Muscle layer of colon (tissue), 2 donors: ENCODE measurements at regions not wholly inside any gene's neighbourhood (a gene's known extent, or its start where the extent isn't known, plus 50 kb on each side); places are given as distances from the start of the nearest gene placed in this dataset.

Experiments
- H3K27ac ChIP-seq: one replicate; pipeline ENCODE4 v1.7.0; 2013; ENCODE audit warnings: low read depth, mild to moderate bottlenecking, low read length, moderate library complexity
- H3K27me3 ChIP-seq, 2 donors: one replicate each; pipeline ENCODE4 v1.7.0; 2013; ENCODE audit warnings: low read length in 2 of 2, mild to moderate bottlenecking in 2 of 2; ENCODE audit not compliant: insufficient read depth in 2 of 2, control insufficient read depth in 1 of 2
- H3K36me3 ChIP-seq: one replicate; pipeline ENCODE4 v1.7.0; 2013; ENCODE audit warnings: mild to moderate bottlenecking, low read length; ENCODE audit not compliant: insufficient read depth
- H3K4me1 ChIP-seq: one replicate; pipeline ENCODE4 v1.7.0; 2013; ENCODE audit warnings: mild to moderate bottlenecking, low read length; ENCODE audit not compliant: insufficient read depth
- H3K4me3 ChIP-seq, 2 donors: one replicate each; pipeline ENCODE4 v1.7.0; 2013; ENCODE audit warnings: low read length in 2 of 2, low read depth in 1 of 2, mild to moderate bottlenecking in 1 of 2, moderate library complexity in 1 of 2
- H3K9ac ChIP-seq: one replicate; pipeline ENCODE4 v1.7.0; 2013; ENCODE audit warnings: low read length
- H3K9me3 ChIP-seq: one replicate; pipeline ENCODE4 v1.7.0; 2013; ENCODE audit warnings: mild to moderate bottlenecking, low read length
- donor health status: abdominal sarcoma.
- donor health status: Adenocarcinoma of cecum.

DNA sequence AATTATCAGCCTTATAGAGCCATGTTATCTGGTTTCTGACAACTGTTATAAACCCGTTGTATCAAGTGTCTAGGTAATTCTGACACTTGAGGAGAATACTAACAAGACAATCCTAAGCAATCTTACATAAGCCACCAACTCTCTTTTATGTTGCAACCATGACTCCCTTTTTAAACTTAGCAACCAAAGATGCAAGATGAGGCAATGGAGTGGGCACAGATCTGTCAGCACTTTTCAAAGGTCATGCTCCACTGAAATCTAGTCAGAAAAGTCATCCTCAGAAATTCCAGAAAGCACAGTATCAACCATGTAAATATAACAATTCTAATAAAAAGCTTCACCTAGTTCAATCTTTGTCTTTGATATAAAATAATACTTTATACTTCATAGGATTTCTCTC lies 77.0 kb upstream of the SEMA3A start:
- H3K27me3 ChIP-seq: no peaks in the 10 kb centered on the region
- peaks cover 9% of the 10 kb centered on the region for H3K4me1 ChIP-seq
- H3K27ac ChIP-seq: no peak overlapping the region
- no peak overlapping the region for H3K9ac ChIP-seq
- H3K4me3 ChIP-seq: no peak overlapping the region
- H3K36me3 ChIP-seq: no peaks in the 10 kb centered on the region
- no peaks in the 10 kb centered on the region for H3K9me3 ChIP-seq

DNA sequence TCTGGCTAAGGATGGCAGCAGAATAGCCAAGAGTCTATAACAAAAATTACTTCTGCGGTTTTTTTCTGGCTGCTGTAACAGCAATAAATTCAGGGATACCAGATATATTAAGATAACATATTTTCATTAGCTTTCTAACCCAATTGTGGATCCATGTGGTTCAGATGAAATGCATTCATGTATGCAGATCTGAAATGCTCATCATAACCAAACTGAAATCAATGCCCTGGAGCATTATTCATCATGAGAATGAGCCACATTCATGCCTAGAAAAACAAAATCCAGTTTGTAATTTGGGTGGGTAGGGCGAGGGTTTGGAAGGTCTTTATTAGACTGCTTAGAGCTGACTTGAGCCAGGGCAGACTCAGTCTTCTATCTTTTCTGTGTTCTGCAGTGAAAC lies 69.8 kb upstream of the SEMA3A start:
- peaks cover 16% of the 10 kb centered on the region for H3K4me1 ChIP-seq
- no peaks in the 10 kb centered on the region for H3K9me3 ChIP-seq
- H3K27ac ChIP-seq: no peak overlapping the region
- H3K27me3 ChIP-seq: no peaks in the 10 kb centered on the region
- H3K36me3 ChIP-seq: no peaks in the 10 kb centered on the region
- H3K4me3 ChIP-seq: no peak overlapping the region
- H3K9ac ChIP-seq: no peak overlapping the region

DNA sequence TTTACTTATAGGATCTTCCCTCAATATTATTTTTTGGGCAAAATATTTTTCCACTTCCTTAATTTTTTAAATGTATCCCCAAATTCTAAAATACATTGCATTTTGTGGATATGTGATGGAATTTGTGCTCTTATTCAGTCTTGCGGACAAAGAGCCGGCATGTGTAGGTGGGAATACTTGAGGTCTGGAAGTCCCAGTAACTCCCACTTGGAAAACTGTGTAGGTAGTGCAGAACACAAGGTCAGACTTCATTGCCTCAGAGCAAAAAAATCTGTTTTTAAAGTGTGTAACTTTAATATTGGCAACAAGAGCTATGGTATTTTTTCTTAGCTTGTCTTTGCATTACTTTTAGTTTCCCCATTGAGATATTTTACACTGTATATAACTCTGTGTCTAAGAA lies 68.5 kb upstream of the SEMA3A start:
- no peaks in the 10 kb centered on the region for H3K9me3 ChIP-seq
- H3K4me1 ChIP-seq: peaks cover 16% of the 10 kb centered on the region

DNA sequence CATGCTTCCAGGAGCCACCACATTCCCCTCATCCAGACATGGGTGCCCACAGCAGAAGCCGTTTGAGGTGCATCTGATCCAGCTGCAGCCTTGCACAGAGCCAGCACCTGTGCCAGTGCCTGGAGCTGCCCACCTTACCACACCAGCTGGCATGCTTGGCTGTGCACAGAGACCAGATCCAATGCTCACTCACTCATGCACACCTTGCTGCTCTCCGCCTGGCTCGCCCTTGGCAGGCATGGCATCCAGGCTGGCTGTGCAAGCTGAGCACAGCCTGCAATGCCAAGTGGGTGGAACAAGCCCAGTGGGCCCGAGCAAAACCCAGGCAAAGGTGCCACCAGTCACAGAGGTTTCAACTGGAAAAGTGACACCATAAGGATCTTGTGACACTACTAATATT lies 66.9 kb upstream of the SEMA3A start:
- Histone ChIP-seq H3K27me3 (no peaks in the 10 kb centered on the region), H3K27ac (no peak overlapping the region), H3K4me3 (no peak overlapping the region), H3K4me1 (peaks cover 27% of the 10 kb centered on the region), H3K9ac (no peak overlapping the region), H3K36me3 (no peaks in the 10 kb centered on the region), H3K9me3 (no peaks in the 10 kb centered on the region)

More for the DNA sequence above, 68.5 kb upstream of the SEMA3A start:
- Histone ChIP-seq H3K9ac (no peak overlapping the region), H3K4me3 (no peak overlapping the region), H3K27me3 (no peaks in the 10 kb centered on the region), H3K27ac (no peak overlapping the region), H3K36me3 (no peaks in the 10 kb centered on the region)

DNA sequence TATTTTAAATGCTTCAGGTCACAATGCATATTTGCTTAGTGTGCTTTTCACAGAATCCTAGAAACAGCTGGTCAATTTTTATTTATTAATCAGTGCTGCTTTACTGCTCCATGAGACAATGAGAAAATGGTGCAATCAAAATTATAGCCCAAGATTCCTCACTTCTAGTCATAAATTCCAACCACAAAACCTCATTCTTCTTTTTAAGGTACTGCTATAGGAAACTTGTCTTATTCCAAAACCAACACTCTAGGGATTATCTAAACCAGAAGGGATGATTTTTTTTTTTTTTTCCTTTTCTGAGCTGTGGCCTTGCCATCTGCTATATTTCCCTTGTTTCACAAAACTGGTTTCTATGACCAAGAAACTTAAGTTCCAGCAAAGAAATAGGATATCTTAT lies 64.0 kb upstream of the SEMA3A start:
- H3K36me3 ChIP-seq: no peaks in the 10 kb centered on the region
- H3K4me1 ChIP-seq: peaks cover 19% of the 10 kb centered on the region
- no peaks in the 10 kb centered on the region for H3K27me3 ChIP-seq
- no peaks in the 10 kb centered on the region for H3K9me3 ChIP-seq
- no peak overlapping the region for H3K27ac ChIP-seq
- no peak overlapping the region for H3K4me3 ChIP-seq
- H3K9ac ChIP-seq: no peak overlapping the region

DNA sequence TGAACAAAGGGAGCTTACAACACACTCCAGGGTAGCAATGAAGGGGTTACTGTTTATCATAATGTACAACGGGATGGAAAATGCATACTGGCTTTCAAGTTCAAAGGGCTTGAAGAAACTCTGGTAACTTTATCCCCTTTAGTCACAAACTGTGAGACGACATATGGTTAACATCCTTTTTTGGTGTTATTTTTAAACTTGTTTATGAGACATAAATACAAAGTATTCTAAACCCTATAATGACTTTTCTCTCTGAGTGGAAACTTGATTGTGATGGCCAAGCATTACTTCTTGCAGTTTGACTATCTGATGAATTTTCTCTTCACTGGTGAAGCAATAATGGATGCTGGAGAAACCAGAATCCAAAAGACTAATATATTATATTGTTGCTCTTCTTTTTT lies 62.0 kb upstream of the SEMA3A start:
- Histone ChIP-seq H3K4me3 (no peak overlapping the region), H3K9me3 (no peaks in the 10 kb centered on the region), H3K9ac (no peak overlapping the region), H3K27ac (no peak overlapping the region), H3K4me1 (peaks cover 12% of the 10 kb centered on the region), H3K27me3 (no peaks in the 10 kb centered on the region), H3K36me3 (no peaks in the 10 kb centered on the region)

DNA sequence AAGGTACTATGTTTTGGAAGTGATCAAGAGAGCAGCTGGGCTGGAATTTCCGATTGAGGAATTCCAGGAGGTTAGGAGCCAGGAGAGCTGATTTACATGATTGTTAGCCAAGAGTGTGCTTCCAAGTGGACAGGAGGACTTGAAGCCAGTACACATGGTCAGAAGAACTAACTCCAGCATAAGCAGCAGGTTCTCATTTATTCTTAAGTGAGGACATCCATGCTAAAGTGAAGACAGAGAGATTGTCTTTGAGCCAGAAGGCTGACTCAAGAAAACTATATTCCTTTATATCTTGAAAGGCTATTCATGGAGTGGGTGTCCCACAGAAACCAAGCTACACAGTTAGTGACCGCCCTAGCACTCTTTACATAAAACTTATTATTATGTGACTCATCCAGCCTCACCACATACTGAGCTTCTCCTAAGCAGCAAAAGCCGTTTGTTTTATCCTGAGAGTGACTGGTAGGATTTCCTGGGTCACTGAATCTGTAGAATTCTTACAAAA lies 56.7 kb upstream of the SEMA3A start:
- peaks cover 6% of the 10 kb centered on the region for H3K4me1 ChIP-seq
- H3K9ac ChIP-seq: no peak overlapping the region
- no peak overlapping the region for H3K27ac ChIP-seq
- H3K9me3 ChIP-seq: no peaks in the 10 kb centered on the region
- no peaks in the 10 kb centered on the region for H3K27me3 ChIP-seq
- no peak overlapping the region for H3K4me3 ChIP-seq
- no peaks in the 10 kb centered on the region for H3K36me3 ChIP-seq

DNA sequence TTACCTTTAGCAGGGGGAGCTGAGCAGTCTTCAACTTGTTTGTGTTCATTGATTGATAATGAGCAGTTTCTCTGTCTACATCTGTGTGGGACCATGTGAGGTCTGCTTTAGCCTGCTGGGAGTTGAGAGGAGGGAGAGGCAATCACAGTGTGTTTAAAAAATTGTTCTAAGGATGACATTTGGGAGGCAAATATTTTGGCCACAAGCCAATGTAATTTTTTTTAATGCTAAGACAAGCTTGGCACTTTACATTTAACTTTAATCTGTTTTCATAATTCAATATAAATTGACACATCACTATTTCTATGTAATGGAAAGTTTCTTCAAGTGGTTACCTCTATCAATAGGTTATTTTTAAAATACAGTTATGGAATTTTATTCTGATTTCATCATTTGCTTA lies 55.9 kb upstream of the SEMA3A start:
- H3K9me3 ChIP-seq: no peaks in the 10 kb centered on the region
- H3K27me3 ChIP-seq: no peaks in the 10 kb centered on the region

DNA sequence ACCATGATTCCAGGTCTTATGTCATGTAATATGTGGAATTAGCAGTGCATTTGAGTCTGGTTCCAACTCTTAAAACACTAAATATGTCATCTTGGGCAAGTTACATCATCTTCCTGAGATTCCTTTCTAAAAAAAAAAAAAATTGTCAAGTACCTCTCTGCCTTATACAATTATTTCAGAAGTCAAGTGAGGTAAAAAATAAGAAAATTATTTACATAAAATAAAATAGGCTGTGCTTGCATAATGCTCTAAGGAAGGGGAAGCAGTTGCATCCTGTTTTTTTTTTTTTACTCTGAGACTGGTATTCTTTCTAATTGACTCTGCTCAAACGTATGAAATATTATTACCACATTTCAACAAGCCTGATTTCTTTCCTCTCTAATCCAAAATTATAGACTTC lies 55.1 kb upstream of the SEMA3A start:
- H3K27ac ChIP-seq: no peak overlapping the region
- no peaks in the 10 kb centered on the region for H3K27me3 ChIP-seq
- H3K9ac ChIP-seq: no peak overlapping the region

More for the DNA sequence above, 55.9 kb upstream of the SEMA3A start:
- Histone ChIP-seq H3K27ac (no peak overlapping the region), H3K4me1 (peaks cover 6% of the 10 kb centered on the region), H3K9ac (no peak overlapping the region), H3K36me3 (no peaks in the 10 kb centered on the region), H3K4me3 (no peak overlapping the region)

DNA sequence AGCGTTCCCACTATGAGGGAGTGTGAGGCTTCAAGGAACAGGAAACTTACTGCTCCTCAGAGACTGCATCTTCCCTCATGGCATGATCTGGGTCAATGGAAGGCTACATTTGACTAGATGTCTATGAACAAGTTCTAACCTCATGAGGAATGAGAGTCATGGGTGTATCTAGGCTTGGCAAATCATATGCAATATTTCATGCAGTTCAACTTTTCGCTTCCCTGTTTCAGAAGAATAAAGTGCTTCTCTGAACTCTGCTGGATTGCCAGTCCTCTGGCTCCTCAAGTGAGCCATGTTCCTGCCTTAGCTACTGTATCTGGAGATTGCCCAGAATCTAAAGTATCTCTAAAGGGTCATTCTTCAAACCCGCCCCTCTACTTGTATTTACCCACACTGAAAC lies 54.3 kb upstream of the SEMA3A start:
- Histone ChIP-seq H3K9me3 (no peaks in the 10 kb centered on the region), H3K9ac (no peak overlapping the region), H3K27ac (no peak overlapping the region)

More for the DNA sequence above, 55.1 kb upstream of the SEMA3A start:
- H3K9me3 ChIP-seq: no peaks in the 10 kb centered on the region
- H3K4me1 ChIP-seq: peaks cover 6% of the 10 kb centered on the region
- H3K36me3 ChIP-seq: no peaks in the 10 kb centered on the region
- H3K4me3 ChIP-seq: no peak overlapping the region

DNA sequence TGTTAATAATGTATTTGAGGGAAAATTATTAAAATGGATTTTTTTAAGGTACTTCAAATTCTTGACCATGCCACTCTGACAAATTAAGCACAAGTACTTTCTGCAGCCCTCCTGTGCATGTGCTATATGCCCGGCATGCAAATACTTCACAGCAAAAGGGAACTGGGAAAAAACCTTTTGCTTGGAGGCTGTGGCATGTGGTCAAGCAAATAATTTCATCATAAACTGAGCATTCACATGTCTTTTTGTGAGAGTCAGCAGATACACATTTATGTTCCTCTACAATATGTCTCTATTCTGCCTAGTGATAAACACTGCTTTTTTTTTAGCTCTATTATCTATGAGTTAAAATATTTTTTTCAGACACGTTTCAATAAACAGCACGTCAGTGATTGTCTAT lies 53.7 kb upstream of the SEMA3A start:
- Histone ChIP-seq H3K9ac (no peak overlapping the region), H3K27ac (no peak overlapping the region), H3K27me3 (no peaks in the 10 kb centered on the region), H3K36me3 (no peaks in the 10 kb centered on the region), H3K4me1 (peaks cover 6% of the 10 kb centered on the region), H3K9me3 (no peaks in the 10 kb centered on the region), H3K4me3 (no peak overlapping the region)

More for the DNA sequence above, 54.3 kb upstream of the SEMA3A start:
- peaks cover 6% of the 10 kb centered on the region for H3K4me1 ChIP-seq
- no peak overlapping the region for H3K4me3 ChIP-seq
- no peaks in the 10 kb centered on the region for H3K36me3 ChIP-seq
- H3K27me3 ChIP-seq: no peaks in the 10 kb centered on the region

DNA sequence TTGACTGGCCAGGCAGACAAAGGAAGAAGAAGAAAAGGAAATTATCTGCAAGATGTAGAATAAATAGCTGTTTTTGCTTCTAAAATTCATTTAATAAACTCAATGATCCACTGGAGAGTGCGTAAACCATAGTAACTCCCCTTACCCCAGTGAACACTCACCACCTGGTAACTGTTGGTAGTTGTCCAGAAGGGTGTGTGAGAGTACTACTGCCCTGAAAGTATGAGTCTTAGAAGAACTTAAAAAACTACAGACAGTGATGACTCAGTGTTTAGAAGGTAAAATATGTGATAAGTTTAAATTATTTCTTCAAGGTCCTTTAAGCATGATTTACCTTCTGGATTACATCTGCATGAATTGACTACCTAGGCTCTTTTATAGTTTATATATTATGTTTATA lies 53.0 kb upstream of the SEMA3A start:
- Histone ChIP-seq H3K4me1 (peaks cover 6% of the 10 kb centered on the region), H3K4me3 (no peak overlapping the region), H3K27me3 (no peaks in the 10 kb centered on the region), H3K27ac (no peak overlapping the region), H3K36me3 (no peaks in the 10 kb centered on the region), H3K9me3 (no peaks in the 10 kb centered on the region), H3K9ac (no peak overlapping the region)
